LNCaP clone FGC (cell line): ENCODE measurements at regions not wholly inside any gene's neighbourhood (a gene's known extent, or its start where the extent isn't known, plus 50 kb on each side); places are given as distances from the start of the nearest gene placed in this dataset.

Experiments
- DNase-seq: peaks from one replicate; pipeline ENCODE4 v3.0.0-alpha.2; 2011; ENCODE audit warnings: low read depth
- H3K4me3 ChIP-seq: 2 replicates; pipeline ENCODE4 v1.5.1; 2011; ENCODE audit warnings: mild to moderate bottlenecking, low read depth, low read length, control low read depth
- TF ChIP-seq, protein P1 (sequence below): IDR thresholded peaks from 2 replicates; pipeline ENCODE4 v1.5.1; 2012; ENCODE audit warnings: mild to moderate bottlenecking; ENCODE audit not compliant: control insufficient read depth, insufficient read depth; ENCODE audit errors: extremely low read depth

DNA sequence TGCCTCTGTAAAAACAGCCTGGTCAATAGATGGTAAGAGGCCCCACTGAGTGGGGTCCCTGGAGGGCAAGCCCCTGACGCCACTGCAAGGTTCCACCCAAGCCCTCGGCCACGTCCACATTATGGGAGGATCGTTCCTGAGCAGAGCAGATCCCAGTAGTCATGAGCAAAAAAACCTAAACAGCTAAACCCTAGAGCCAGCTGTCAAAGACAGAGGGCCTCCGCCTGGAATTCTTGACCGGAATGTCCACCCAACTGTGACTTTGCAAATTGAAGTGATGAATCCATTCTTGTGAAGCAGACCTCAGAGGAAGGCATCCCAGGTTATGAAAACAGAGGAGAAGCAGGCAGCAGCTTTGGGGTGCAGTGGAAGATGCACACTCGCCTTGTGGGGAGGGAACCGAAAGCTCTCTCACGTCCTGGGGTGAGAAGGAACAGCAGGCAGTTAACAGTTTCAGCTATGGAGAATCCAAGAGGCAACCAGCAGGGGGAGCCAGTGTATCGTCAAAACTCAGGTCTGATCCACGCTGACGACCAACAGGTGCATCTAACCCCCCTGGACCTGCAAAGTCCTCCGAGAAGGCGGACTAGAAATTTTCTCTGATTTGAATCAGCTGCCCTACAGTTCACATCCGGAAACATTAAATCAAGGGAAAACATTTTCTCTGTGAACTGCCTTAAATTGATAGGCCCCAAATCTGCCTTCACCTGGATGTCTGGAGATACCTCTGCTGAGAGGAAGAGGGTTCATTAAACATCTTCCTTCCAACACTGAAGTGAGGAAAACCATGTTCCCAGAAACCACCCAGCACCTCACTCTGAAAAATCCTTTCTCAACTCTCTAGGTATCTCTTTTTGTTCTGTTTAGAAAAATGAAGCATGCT is 139.1 kb upstream of the PFKP start:
- no peak overlapping the region for H3K4me3 ChIP-seq
- peak; percentile 33 for DNase-seq
- TF ChIP-seq, protein P1, sequence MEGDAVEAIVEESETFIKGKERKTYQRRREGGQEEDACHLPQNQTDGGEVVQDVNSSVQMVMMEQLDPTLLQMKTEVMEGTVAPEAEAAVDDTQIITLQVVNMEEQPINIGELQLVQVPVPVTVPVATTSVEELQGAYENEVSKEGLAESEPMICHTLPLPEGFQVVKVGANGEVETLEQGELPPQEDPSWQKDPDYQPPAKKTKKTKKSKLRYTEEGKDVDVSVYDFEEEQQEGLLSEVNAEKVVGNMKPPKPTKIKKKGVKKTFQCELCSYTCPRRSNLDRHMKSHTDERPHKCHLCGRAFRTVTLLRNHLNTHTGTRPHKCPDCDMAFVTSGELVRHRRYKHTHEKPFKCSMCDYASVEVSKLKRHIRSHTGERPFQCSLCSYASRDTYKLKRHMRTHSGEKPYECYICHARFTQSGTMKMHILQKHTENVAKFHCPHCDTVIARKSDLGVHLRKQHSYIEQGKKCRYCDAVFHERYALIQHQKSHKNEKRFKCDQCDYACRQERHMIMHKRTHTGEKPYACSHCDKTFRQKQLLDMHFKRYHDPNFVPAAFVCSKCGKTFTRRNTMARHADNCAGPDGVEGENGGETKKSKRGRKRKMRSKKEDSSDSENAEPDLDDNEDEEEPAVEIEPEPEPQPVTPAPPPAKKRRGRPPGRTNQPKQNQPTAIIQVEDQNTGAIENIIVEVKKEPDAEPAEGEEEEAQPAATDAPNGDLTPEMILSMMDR = peak; percentile 85

- TF ChIP-seq, protein P1 = no peak
- no peak for DNase-seq
- no peak overlapping the region for H3K4me3 ChIP-seq
Measured at GRCh38 chr10:2926918-2927660, 140.3 kb upstream of the PFKP start.

DNA sequence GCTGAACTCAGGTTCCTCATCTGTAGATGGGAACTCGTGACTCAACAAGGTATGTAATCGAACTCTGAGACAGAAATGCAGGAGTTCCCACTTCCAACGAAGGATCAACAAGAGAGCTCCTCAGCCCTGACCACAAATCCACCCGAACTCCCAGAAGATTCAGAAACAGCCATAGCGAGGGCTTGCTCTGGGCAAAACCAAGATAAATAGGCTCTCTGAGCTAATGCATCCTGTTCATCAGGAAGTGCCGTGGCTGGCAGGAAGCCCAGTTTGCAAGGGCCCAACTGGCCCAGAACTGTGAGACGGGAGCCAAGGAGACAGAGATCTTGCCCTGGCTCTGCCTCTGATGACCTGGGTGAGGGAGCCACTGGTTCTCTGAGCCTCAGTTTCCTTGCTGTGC is 141.7 kb upstream of the PFKP start:
- DNase-seq = peak; percentile 74
- TF ChIP-seq, protein P1 = no peak
- H3K4me3 ChIP-seq = no peak overlapping the region

- TF ChIP-seq, protein P1 = no peak
- H3K4me3 ChIP-seq = no peak overlapping the region
- no peak for DNase-seq
Measured at GRCh38 chr10:2924431-2924830, 142.9 kb upstream of the PFKP start.

GRCh38 chr10:2921956-2922680 is 145.2 kb upstream of the PFKP start:
- DNase-seq = no peak
- no peak overlapping the region for H3K4me3 ChIP-seq
- TF ChIP-seq, protein P1 = peak; percentile 29; the same call in 1 of the 2 replicates

DNA sequence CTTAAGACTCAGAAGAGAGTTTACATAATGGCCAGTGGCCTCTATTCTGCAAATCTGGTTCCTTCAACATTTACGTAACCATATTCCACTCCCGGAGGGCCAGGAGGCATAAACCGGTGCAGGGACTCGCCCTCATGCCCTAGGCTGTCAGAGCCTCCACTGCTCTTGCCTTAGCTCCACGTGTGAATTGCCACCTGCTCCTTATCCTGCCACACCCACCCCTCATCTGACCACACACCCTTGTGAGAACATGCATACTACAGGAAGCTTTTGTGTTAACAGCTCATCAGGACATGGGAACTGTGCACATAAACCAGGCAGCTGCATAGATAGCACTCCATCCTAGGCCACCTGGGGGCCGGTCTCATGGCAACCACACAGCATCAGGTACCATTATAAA is 146.7 kb upstream of the PFKP start:
- TF ChIP-seq, protein P1 = no peak
- no peak overlapping the region for H3K4me3 ChIP-seq
- no peak for DNase-seq
